DMS114 treated with DMSO at 0.1 percent for 48 hours (cell line): ENCODE measurements at regions not wholly inside any gene's neighbourhood (a gene's known extent, or its start where the extent isn't known, plus 50 kb on each side); places are given as distances from the start of the nearest gene placed in this dataset.

Source experiments
- DNase-seq: peaks from one replicate; lab custom pipeline; 2025; ENCODE audit not compliant: unreplicated experiment; lab: John Stamatoyannopoulos, UW

GRCh38 chr7:23971031-23971430 is 261.0 kb downstream of the STK31 start:
- DNase-seq: no peak

DNA sequence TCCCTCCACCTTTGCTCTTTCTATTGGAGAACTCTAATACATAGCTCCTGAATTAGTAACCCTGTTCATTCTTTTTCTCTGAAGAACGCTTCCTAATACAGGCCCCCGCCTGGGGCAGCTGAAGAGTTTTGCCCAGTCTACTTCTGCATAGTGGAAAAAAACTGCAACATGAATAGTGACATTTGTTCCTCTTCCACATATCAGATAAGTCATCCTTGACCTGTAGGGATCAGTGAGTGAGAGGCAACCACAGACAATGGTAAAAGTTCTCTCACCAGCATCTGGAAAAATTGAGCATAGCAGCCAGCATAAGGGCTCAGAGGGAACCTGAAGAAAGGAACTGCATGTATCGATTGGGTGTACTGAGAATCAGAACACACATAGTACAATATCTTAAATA is 262.0 kb downstream of the STK31 start:
- DNase-seq: no peak

DNA sequence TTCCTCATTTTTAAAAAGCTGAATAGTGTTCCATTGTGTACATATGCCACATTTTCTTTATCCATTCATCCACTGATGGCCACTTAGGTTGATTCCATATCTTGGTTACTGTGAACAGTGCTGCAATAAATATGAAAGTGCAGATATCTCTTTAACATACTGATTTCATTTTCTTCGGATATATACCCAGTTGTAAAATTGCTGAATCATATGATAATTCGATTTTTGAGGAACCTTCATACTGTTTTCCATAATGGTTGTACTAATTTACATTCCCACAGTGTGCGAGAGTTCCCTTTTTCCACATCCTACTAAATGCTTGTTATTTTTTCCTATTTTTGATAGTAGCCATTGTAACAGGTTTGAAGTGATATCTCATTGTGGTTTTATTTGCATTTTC is 263.2 kb downstream of the STK31 start:
- no peak for DNase-seq

DNA sequence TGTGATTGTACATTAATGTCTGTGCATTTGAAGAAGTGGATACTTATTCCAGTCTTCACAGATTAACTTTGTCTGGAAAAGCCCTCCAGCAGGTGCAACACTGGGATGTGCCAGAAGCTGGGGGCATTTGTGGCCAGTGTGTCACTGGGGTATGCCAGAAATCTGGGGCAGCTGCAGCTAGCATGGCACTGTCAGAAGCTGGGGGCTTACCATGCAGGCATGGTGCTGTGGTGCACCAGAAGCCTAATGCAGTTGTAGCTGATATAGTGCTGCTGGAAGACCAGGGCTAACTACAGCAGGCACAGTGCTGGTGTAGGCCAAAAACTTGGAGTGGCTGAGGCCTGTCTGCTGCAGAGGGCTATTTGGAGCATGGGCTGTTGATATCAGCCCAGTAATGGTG is 270.1 kb downstream of the STK31 start:
- no peak for DNase-seq

GRCh38 chr7:23981314-23981713 is 271.3 kb downstream of the STK31 start:
- DNase-seq: no peak

DNA sequence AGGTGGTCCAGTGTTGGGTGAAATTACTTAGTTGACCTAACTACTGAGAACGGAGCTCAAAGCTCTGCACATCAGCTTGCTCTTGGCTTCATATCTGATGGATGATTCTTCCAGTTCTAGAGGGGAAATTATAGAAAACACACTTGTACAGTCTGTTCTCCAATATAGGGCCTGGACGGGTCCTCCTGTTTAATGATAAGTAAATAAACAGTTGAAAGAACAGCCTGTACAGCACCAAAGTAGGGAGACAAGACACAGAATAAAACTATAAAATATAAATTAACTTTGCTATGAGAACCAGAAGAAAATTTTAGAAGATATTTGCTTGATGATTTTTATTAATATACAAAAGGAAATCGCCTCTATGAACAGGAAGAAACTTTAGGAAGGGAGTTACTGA is 271.7 kb downstream of the STK31 start:
- DNase-seq: no peak

- DNase-seq: no peak
Observed at GRCh38 chr7:24005517-24005916, 278.5 kb upstream of the NPY start.

- no peak for DNase-seq
Observed at GRCh38 chr7:24010495-24010894, 273.5 kb upstream of the NPY start.

DNA sequence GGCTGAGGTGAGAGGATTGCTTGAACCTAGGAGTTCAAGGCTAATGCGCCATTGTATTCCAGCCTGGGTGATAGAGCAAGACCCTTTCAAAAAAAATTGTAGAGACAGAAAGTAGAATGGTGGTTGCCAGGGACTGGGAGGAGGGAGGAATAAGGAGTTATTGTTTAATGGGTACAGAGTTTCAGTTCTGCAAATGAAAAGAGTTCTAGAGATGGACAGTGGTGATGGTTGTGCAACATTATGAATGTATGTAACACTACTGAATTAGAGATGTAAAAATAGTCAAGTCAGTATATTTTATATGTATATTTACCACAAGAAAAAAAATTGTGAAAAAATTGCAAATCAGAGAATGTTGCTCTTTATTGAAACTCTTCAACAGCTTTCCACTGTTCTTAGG is 266.5 kb upstream of the NPY start:
- no peak for DNase-seq

DNA sequence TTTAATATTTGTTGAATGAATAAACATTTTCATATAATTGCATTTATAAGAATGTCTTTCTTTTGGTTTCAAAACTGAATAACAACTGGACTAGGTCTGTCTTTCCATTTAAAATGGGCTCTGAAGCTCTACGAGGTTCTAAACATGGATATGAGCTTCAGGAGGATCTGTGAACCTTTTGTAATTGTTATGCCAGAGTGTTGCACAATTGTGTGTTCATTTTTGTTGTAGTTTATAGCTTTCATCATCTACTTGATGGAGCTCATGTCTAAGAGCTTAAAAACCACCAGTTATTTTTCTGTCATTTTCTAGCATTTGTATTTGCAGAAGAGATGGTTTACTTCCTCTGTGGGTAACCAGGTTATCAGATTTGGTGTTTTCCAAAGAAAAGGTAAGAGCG is 265.7 kb upstream of the NPY start:
- DNase-seq: no peak

GRCh38 chr7:24019841-24020240 is 264.1 kb upstream of the NPY start:
- DNase-seq: no peak

DNA sequence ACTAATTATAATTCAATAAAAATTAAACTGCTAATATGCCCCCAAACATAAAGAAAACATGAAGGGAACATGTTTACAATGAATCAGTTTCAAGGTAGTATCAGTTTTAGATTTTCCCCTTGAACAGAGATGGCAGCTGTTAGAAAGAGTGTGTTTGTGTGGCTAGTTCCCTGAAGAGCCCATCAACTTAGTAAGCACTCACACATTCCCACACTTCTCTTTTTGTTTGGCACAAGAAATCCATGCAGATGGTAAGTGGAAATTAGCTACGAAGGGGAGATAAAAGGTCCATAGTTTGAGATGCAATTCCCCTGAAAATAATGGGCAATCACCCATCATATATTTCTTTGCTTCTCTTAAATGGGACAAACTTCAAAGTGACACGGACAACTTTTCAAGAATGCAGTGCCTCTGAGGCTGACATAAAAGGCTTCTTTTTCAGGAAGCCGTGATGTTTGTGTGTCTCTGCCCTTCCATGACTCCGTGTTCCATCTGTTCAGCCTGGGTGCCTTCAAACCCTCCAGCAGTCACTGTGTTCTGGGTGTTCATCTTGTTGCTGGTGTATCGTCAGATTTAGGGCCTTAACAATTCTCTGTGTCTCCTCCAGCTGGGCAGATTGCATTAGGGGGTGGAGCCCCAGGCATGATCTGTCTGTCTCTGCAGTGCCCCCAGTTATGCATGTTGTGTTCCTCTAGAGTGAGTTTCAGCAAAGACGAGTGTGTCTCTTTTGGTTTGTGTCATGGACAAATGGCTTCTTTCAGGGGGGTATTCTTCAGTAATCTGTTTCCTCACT is 259.5 kb upstream of the NPY start:
- no peak for DNase-seq

DNA sequence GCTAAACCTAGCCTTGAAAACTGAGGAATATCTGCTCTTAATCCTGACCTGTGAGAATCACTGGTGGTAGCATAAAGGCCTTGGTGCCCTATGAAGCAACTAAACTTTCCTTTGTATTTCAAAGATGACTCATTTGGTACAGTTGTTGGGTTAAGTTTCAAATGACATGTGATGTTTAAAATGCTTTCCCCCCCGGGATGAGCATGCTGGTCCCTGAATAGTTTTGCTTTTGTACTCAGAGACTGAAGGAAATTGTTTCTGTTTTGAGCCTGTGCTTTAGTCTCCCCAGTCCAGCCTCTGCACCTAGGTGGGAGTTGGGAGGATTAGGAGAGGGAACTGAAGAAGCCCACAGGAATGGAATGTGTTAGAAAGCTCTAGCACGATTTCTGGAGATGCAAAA is 258.9 kb upstream of the NPY start:
- DNase-seq: no peak

GRCh38 chr7:24025765-24026164 is 258.2 kb upstream of the NPY start:
- no peak for DNase-seq

DNA sequence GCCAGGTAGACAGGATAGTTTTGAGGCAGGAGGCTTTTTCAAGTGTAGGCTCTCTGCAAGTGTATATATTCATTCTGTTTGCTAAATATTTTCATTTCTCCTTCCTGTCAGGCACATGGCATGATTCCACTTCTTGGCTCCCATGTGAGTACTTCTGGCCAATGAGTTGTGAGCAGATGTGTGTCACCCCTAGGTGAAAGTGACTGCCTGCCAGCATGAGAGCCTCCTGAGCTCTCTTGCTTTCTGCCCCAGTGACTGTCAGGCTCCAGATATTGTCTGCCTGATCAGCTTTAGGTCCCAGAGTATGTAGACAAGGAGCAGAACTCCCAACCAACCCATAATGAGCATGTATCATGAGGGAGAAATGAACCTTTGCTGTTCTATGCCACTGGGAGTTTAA is 257.6 kb upstream of the NPY start:
- no peak for DNase-seq

- DNase-seq: no peak
Observed at GRCh38 chr7:24029068-24029467, 254.9 kb upstream of the NPY start.

DNA sequence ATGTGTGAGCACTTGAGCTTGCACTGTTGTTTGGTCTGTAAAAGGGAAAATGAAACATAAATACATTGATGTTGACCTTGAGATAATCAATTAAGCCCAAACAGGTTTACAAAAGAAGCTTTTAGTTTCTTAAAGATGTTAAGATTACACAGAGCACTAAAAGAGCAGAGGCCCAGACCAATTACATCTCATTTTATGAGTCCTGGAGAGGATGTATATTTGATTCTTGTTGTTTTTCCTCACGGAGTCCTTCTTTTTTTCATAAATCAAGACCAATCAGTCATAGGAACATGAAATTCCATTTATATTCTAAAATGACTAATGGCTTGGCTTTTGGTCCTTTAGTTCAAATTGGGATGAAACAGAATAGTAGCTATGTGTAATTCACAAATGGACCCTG is 249.7 kb upstream of the NPY start:
- no peak for DNase-seq

DNA sequence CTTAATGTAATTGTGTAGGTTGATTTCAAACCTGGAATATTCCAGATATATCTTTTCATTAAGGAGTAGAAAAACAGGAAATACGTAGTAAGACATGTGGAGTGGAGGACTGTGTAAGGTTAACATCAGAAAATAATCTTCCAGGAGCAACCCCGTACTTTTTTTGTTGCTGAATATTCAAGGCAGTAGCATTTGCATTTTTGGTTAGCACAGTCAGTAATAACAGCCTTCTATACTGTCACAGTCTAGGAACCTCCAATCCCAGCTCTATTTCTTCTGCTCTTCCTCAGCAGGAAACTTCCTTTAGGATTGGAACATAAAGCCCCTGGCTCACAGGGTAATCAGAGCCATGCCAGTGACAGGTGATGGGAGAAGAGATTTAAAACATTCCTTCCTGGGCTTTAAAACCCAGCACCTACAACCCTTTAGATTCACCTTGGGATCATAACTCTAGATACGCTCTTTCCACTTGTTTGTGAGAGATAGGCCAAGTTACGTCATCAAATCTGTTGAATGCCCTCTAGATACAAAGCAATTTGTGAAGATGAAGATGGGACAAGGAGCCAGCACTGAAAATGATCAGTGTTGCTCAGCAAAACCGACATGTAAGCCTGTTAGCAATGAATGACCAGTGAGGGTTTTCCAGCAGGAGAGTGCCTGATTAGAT is 248.5 kb upstream of the NPY start:
- DNase-seq: no peak

- DNase-seq: no peak
Observed at GRCh38 chr7:24036033-24036412, 248.0 kb upstream of the NPY start.

GRCh38 chr7:24038993-24039392 is 245.0 kb upstream of the NPY start:
- DNase-seq: no peak

- no peak for DNase-seq
Observed at GRCh38 chr7:24039991-24040624, 243.9 kb upstream of the NPY start.

- no peak for DNase-seq
Observed at GRCh38 chr7:24042028-24042427, 242.0 kb upstream of the NPY start.
